DND-41 (cell line): ENCODE measurements at regions not wholly inside any gene's neighbourhood (a gene's known extent, or its start where the extent isn't known, plus 50 kb on each side); places are given as distances from the start of the nearest gene placed in this dataset.
"Not testable (repeated sequence)": the region's sequence is repeated elsewhere in the genome, so short reads cannot be mapped to it uniquely, and the experiment has no call there.

Experiments
- ATAC-seq: fragments of 200-7000 bp; cut with Tn5 transposase; 3 replicates; pipeline ENCODE4 v1.9.1; 2021; ENCODE audit warnings: low read depth; ENCODE audit not compliant: insufficient read depth
- DNase-seq: peaks from one replicate; pipeline ENCODE4 v3.0.0-alpha.2; 2020
- H2AFZ ChIP-seq: 2 replicates; pipeline ENCODE4 v1.6.0; 2012; ENCODE audit warnings: low read depth, low read length
- H3K27ac ChIP-seq: 2 replicates; pipeline ENCODE4 v1.5.1; 2012; ENCODE audit warnings: low read length, inconsistent platforms
- H3K27me3 ChIP-seq: fragments of 200-600 bp; sonication (generic); 2 replicates; pipeline ENCODE4 v1.6.0; 2012; ENCODE audit warnings: low read length, mild to moderate bottlenecking, inconsistent platforms; ENCODE audit not compliant: insufficient read depth, poor library complexity
- H3K36me3 ChIP-seq: 2 replicates; pipeline ENCODE4 v1.5.1; 2012; ENCODE audit warnings: low read length, inconsistent platforms; ENCODE audit not compliant: insufficient read depth
- H3K4me1 ChIP-seq: 2 replicates; pipeline ENCODE4 v1.5.1; 2012; ENCODE audit warnings: mild to moderate bottlenecking, low read length; ENCODE audit not compliant: insufficient read depth
- H3K4me2 ChIP-seq: 2 replicates; pipeline ENCODE4 v1.6.0; 2012; ENCODE audit warnings: mild to moderate bottlenecking, moderate library complexity, low read length, inconsistent platforms; ENCODE audit not compliant: insufficient read depth
- H3K4me3 ChIP-seq, 2 experiments: fragments of 200-600 bp in 1 of 2; shearing (Covaris generic) in 1 of 2; 2 replicates each; pipeline ENCODE4 v1.5.1; 2012 to 2016; ENCODE audit warnings: inconsistent platforms in 2 of 2, low read length in 2 of 2, mild to moderate bottlenecking in 2 of 2, low read depth in 1 of 2, moderate library complexity in 1 of 2
- H3K79me2 ChIP-seq: 2 replicates; pipeline ENCODE4 v1.6.0; 2012; ENCODE audit warnings: low read length, inconsistent platforms; ENCODE audit not compliant: insufficient read depth
- H3K9ac ChIP-seq: 2 replicates; pipeline ENCODE4 v1.6.0; 2012; ENCODE audit warnings: low read depth, mild to moderate bottlenecking, inconsistent platforms, low read length, moderate library complexity
- H3K9me3 ChIP-seq: 2 replicates; pipeline ENCODE4 v1.5.1; 2012; ENCODE audit warnings: low read length, moderate library complexity, mild to moderate bottlenecking, inconsistent platforms; ENCODE audit not compliant: insufficient read depth, severe bottlenecking
- H4K20me1 ChIP-seq: 2 replicates; pipeline ENCODE4 v1.6.0; 2012; ENCODE audit warnings: low read length; ENCODE audit not compliant: insufficient read depth
- CTCF ChIP-seq: IDR thresholded peaks from 2 replicates; pipeline ENCODE4 v1.5.1; 2012; ENCODE audit warnings: borderline replicate concordance, low read length, moderate library complexity, mild to moderate bottlenecking; ENCODE audit not compliant: poor library complexity, severe bottlenecking; ENCODE audit errors: extremely low read depth
- EZH2 ChIP-seq: IDR thresholded peaks from 3 replicates; pipeline ENCODE4 v1.6.1; 2012; ENCODE audit warnings: borderline replicate concordance, low read depth, mild to moderate bottlenecking, moderate library complexity, low read length, inconsistent platforms; ENCODE audit not compliant: severe bottlenecking

DNA sequence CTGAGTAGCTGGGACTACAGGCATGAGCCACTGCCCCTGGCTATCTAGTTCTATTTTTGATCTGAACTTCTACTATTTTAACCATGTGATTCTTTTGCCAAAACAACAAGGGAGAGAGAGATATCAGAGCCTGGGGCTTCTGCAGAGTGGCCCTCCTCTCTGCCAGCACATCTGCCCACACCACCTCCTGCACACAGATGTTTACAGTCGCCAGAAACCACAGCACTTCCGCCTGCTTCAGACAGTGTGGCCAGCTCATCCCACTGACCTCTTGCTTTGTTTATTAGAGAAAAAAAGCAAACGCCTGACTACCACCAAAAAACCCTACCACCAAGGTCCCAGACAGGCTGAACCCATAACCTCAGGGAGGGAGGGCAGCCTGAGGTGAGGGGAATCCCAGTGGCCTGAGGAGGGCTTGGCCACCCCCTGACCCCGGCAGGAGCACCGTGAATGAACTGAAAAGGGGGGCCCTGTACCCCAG lies 85.9 kb upstream of the ABHD2 start:
- Histone ChIP-seq H3K9ac (no peak overlapping the region), H3K27ac (no peak overlapping the region)
- ATAC-seq: no peak

GRCh38 chr15:89002830-89003229 lies 85.4 kb upstream of the ABHD2 start:
- no peak for TF ChIP-seq CTCF
- no peak for TF ChIP-seq EZH2
- Histone ChIP-seq H3K4me1 (no peaks in the 10 kb centered on the region), H3K9me3 (no peaks in the 10 kb centered on the region), H3K9ac (no peak overlapping the region), H3K27me3 (peaks cover 2% of the 10 kb centered on the region), H3K4me2 (no peak overlapping the region), H3K79me2 (no peaks in the 10 kb centered on the region), H2AFZ (no peak overlapping the region), H4K20me1 (no peaks in the 10 kb centered on the region), H3K27ac (no peak overlapping the region), H3K36me3 (no peaks in the 10 kb centered on the region), H3K4me3 (no peak overlapping the region)
- no peak for ATAC-seq
- no peak for DNase-seq

More for the DNA sequence above, 85.9 kb upstream of the ABHD2 start:
- Histone ChIP-seq H2AFZ (no peak overlapping the region), H3K27me3 (peaks cover 2% of the 10 kb centered on the region), H3K36me3 (no peaks in the 10 kb centered on the region), H3K79me2 (no peaks in the 10 kb centered on the region), H3K4me1 (no peaks in the 10 kb centered on the region), H4K20me1 (no peaks in the 10 kb centered on the region), H3K4me3 (no peak overlapping the region), H3K4me2 (no peak overlapping the region), H3K9me3 (no peaks in the 10 kb centered on the region)
- no peak for TF ChIP-seq CTCF
- TF ChIP-seq EZH2: no peak
- no peak for DNase-seq

DNA sequence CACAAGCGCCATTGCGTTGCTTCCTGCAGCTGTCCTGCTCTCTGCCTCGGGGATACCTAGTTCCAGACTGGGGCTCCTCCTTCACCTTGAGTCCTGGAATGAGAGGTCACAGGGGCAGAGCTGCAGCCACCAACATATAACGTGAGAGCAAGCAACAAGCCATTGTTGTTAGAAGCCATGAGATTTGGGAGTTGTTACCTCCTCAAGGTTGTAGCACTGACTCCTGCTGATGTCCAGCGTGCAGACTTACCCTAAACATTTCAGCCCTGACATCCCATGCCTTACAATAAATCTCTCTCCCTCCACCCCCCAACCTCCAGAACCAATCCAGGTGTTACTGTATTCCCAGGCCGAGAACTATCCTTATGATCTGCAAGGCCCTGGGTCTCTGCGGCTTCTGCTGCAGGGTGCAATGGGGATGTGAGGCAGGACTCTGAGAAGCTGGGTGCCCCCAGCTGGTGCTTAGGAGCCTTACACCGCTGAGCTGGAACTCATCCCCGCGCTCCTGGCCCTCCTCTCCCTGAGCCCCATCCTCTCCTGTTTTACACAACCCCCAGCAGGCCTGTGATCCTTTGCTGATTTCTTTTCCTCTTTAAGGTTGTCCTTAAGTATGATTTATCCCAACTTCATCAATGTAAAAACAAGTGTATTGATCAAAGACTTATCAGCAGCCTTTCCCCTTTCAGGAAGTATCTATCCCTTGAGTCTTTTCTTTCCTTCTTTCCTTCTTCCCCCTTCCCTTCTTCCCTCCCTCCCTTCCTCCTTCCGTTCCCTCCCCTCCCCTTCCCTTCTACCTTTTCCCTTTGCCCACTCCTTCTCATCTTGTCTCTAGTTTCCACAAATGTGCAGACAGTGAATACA lies 84.2 kb upstream of the ABHD2 start:
- H3K9ac ChIP-seq: no peak overlapping the region
- peaks cover 2% of the 10 kb centered on the region for H3K27me3 ChIP-seq
- no peak overlapping the region for H3K4me2 ChIP-seq
- H4K20me1 ChIP-seq: no peaks in the 10 kb centered on the region
- no peak for DNase-seq
- no peak overlapping the region for H2AFZ ChIP-seq
- no peaks in the 10 kb centered on the region for H3K36me3 ChIP-seq
- H3K4me1 ChIP-seq: no peaks in the 10 kb centered on the region
- no peak for ATAC-seq
- no peak overlapping the region for H3K27ac ChIP-seq
- no peak overlapping the region for H3K4me3 ChIP-seq
- H3K79me2 ChIP-seq: no peaks in the 10 kb centered on the region
- TF ChIP-seq EZH2 (no peak), CTCF (peak; percentile 38)
- no peaks in the 10 kb centered on the region for H3K9me3 ChIP-seq

- H2AFZ ChIP-seq: no peak overlapping the region
- H3K9ac ChIP-seq: no peak overlapping the region
- no peak for TF ChIP-seq CTCF
- TF ChIP-seq EZH2: no peak
- H3K4me1 ChIP-seq: no peaks in the 10 kb centered on the region
- H3K27me3 ChIP-seq: peaks cover 2% of the 10 kb centered on the region
- H3K36me3 ChIP-seq: no peaks in the 10 kb centered on the region
- H3K4me2 ChIP-seq: no peak overlapping the region
- no peak for ATAC-seq
- no peaks in the 10 kb centered on the region for H4K20me1 ChIP-seq
- no peak for DNase-seq
- no peak overlapping the region for H3K27ac ChIP-seq
- no peak overlapping the region for H3K4me3 ChIP-seq
- H3K79me2 ChIP-seq: no peaks in the 10 kb centered on the region
- H3K9me3 ChIP-seq: no peaks in the 10 kb centered on the region
Measured at GRCh38 chr15:89004726-89005030, 83.6 kb upstream of the ABHD2 start.

GRCh38 chr15:89007527-89007926 lies 80.7 kb upstream of the ABHD2 start:
- not testable (repeated sequence) for ATAC-seq, H3K9ac ChIP-seq

More at GRCh38 chr15:89007527-89007926, 80.7 kb upstream of the ABHD2 start:
- not testable (repeated sequence) for H3K4me1 ChIP-seq, H3K36me3 ChIP-seq, H3K79me2 ChIP-seq, H3K4me3 ChIP-seq, H3K27me3 ChIP-seq, H3K9me3 ChIP-seq, H4K20me1 ChIP-seq, DNase-seq, H2AFZ ChIP-seq, H3K4me2 ChIP-seq, H3K27ac ChIP-seq
